ENCODE measurements at regions not wholly inside any gene's neighbourhood (a gene's known extent, or its start where the extent isn't known, plus 50 kb on each side); places are given as distances from the start of the nearest gene placed in this dataset.
"Not testable (repeated sequence)": the region's sequence is repeated elsewhere in the genome, so short reads cannot be mapped to it uniquely, and the experiment has no call there.

GRCh38 chr9:129301941-129302340 lies 123.9 kb upstream of the IER5L start:
- DNase-seq, result no peak

- DNase-seq, result not testable (repeated sequence)
Observed at GRCh38 chr9:129296195-129296594, 118.1 kb upstream of the IER5L start.

- no peak for DNase-seq
Observed at GRCh38 chr9:129291041-129291501, 113.0 kb upstream of the IER5L start.

- no peak for DNase-seq
Observed at GRCh38 chr9:129290606-129291005, 112.5 kb upstream of the IER5L start.

GRCh38 chr9:129289883-129290282 lies 111.8 kb upstream of the IER5L start:
- DNase-seq, result no peak

GRCh38 chr9:129289131-129289731 lies 111.2 kb upstream of the IER5L start:
- no peak for DNase-seq

GRCh38 chr9:129287619-129288305 lies 109.7 kb upstream of the IER5L start:
- peak in 1 of 2 experiments; percentile 11 for DNase-seq

GRCh38 chr9:129285979-129286772 lies 108.1 kb upstream of the IER5L start:
- no peak for DNase-seq

GRCh38 chr9:129285382-129285781 lies 107.3 kb upstream of the IER5L start:
- no peak for DNase-seq

- peak in 1 of 2 experiments; percentile 14 for DNase-seq
Observed at GRCh38 chr9:129284607-129285291, 106.7 kb upstream of the IER5L start.

GRCh38 chr9:129283705-129284606 lies 105.9 kb upstream of the IER5L start:
- DNase-seq, result no peak

GRCh38 chr9:129283291-129283691 lies 105.2 kb upstream of the IER5L start:
- no peak for DNase-seq

GRCh38 chr9:129282731-129283211 lies 104.7 kb upstream of the IER5L start:
- DNase-seq, result no peak

- no peak for DNase-seq
Observed at GRCh38 chr9:129282272-129282671, 104.2 kb upstream of the IER5L start.

GRCh38 chr9:129281506-129282145 lies 103.6 kb upstream of the IER5L start:
- no peak for DNase-seq

GRCh38 chr9:129280623-129281271 lies 102.7 kb upstream of the IER5L start:
- no peak for DNase-seq

- DNase-seq, result no peak
Observed at GRCh38 chr9:129280236-129280622, 102.2 kb upstream of the IER5L start.

- DNase-seq, result peak; percentile 9 to 41
Observed at GRCh38 chr9:129278391-129279237, 100.6 kb upstream of the IER5L start.

- no peak for DNase-seq
Observed at GRCh38 chr9:129276486-129277230, 98.6 kb upstream of the IER5L start.

Measured in SHP77 (cell line).